ENCODE measurements at regions not wholly inside any gene's neighbourhood (a gene's known extent, or its start where the extent isn't known, plus 50 kb on each side); places are given as distances from the start of the nearest gene placed in this dataset.

- intact Hi-C loops (cut with DNase I), result no loop called here
- DNase-seq (no peak), ATAC-seq (no peak)
- WGBS (ENCODE audit: insufficient coverage, low coverage, low lambda C conversion rate, missing lambda C conversion rate), result 58% methylated on average over 1 of the region's 1 CpG
- TF ChIP-seq POLR2A (IDR thresholded peaks at IDR 0.05), result no peak
- TF ChIP-seq CTCF (IDR thresholded peaks at IDR 0.05), result no peak
- no peaks in the 10 kb centered on the region for H3K4me1 ChIP-seq
- H3K36me3 ChIP-seq, result no peaks in the 10 kb centered on the region
- no peaks in the 10 kb centered on the region for H3K9me3 ChIP-seq
- H3K27ac ChIP-seq, result no peak overlapping the region
- H3K27me3 ChIP-seq, result no peaks in the 10 kb centered on the region
- no peak overlapping the region for H3K4me3 ChIP-seq
Observed at GRCh38 chr10:129085811-129086210, 381.2 kb upstream of the MGMT start.

GRCh38 chr10:129089341-129089740, 377.7 kb upstream of the MGMT start:
- Histone ChIP-seq H3K4me3 (no peak overlapping the region), H3K9me3 (no peaks in the 10 kb centered on the region), H3K27ac (no peak overlapping the region), H3K4me1 (no peaks in the 10 kb centered on the region), H3K36me3 (no peaks in the 10 kb centered on the region), H3K27me3 (no peaks in the 10 kb centered on the region)
- 40% methylated on average over 4 of the region's 4 CpGs for WGBS (ENCODE audit: insufficient coverage, low coverage, low lambda C conversion rate, missing lambda C conversion rate)
- TF ChIP-seq POLR2A (IDR thresholded peaks at IDR 0.05) (no peak), CTCF (IDR thresholded peaks at IDR 0.05) (no peak)
- intact Hi-C loops (cut with DNase I), result no loop called here
- DNase-seq, result no peak
- no peak for ATAC-seq

- no peak for TF ChIP-seq CTCF (IDR thresholded peaks at IDR 0.05)
- TF ChIP-seq POLR2A (IDR thresholded peaks at IDR 0.05), result no peak
- H3K27ac ChIP-seq, result no peak overlapping the region
- no peak overlapping the region for H3K4me3 ChIP-seq
- no peaks in the 10 kb centered on the region for H3K4me1 ChIP-seq
- H3K9me3 ChIP-seq, result no peaks in the 10 kb centered on the region
- H3K27me3 ChIP-seq, result no peaks in the 10 kb centered on the region
- no peaks in the 10 kb centered on the region for H3K36me3 ChIP-seq
- WGBS (ENCODE audit: insufficient coverage, low coverage, low lambda C conversion rate, missing lambda C conversion rate), result 80% methylated on average over 4 of the region's 6 CpGs
- intact Hi-C loops (cut with DNase I), result no loop called here
- no peak for ATAC-seq
- DNase-seq, result no peak
Observed at GRCh38 chr10:129090165-129090564, 376.9 kb upstream of the MGMT start.

GRCh38 chr10:129090618-129091366, 376.2 kb upstream of the MGMT start:
- H3K4me3 ChIP-seq, result no peak overlapping the region
- H3K4me1 ChIP-seq, result no peaks in the 10 kb centered on the region
- no peaks in the 10 kb centered on the region for H3K27me3 ChIP-seq
- WGBS (ENCODE audit: insufficient coverage, low coverage, low lambda C conversion rate, missing lambda C conversion rate), result 66% methylated on average over 4 of the region's 6 CpGs
- DNase-seq, result no peak
- ATAC-seq, result peak in 2 of 4 donors; percentile 25 to 28
- H3K27ac ChIP-seq, result no peak overlapping the region
- no peaks in the 10 kb centered on the region for H3K36me3 ChIP-seq
- H3K9me3 ChIP-seq, result no peaks in the 10 kb centered on the region
- no peak for TF ChIP-seq POLR2A (IDR thresholded peaks at IDR 0.05)
- intact Hi-C loops (cut with DNase I), result no loop called here

GRCh38 chr10:129093641-129094040, 373.4 kb upstream of the MGMT start:
- intact Hi-C loops (cut with DNase I), result no loop called here
- 84% methylated on average over 8 of the region's 8 CpGs for WGBS (ENCODE audit: insufficient coverage, low coverage, low lambda C conversion rate, missing lambda C conversion rate)

More at GRCh38 chr10:129093641-129094040, 373.4 kb upstream of the MGMT start:
- H3K9me3 ChIP-seq, result no peaks in the 10 kb centered on the region
- DNase-seq (no peak), ATAC-seq (no peak)
- H3K4me3 ChIP-seq, result no peak overlapping the region
- H3K27me3 ChIP-seq, result no peaks in the 10 kb centered on the region
- H3K36me3 ChIP-seq, result no peaks in the 10 kb centered on the region
- TF ChIP-seq CTCF (IDR thresholded peaks at IDR 0.05) (no peak), POLR2A (IDR thresholded peaks at IDR 0.05) (no peak)
- H3K27ac ChIP-seq, result no peak overlapping the region
- peaks cover 0 to 10% (median 5%) of the 10 kb centered on the region in 4 donors for H3K4me1 ChIP-seq
